IMR-90 (cell line): ENCODE measurements at regions not wholly inside any gene's neighbourhood (a gene's known extent, or its start where the extent isn't known, plus 50 kb on each side); places are given as distances from the start of the nearest gene placed in this dataset.

Experiments used
- ATAC-seq: fragments of 200-7000 bp; cut with Tn5 transposase; 2 replicates; pipeline ENCODE4 v1.9.1; 2020; ENCODE audit warnings: low read depth, mild to moderate bottlenecking, moderate library complexity
- BruUV-seq: library from RNA; stranded (reverse); fragments of 400-500 nt; replicated peaks from 2 replicates; lab custom pipeline; 2021; lab: Mats Ljungman, UMichigan
- CTCF ChIA-PET: fragments of 300-600 bp; formaldehyde crosslinking; extraction: SDS; loops from one replicate; lab custom pipeline; 2021; ENCODE audit warnings: antibody characterized with exemption; lab: Yijun Ruan, JAX
- POLR2A ChIA-PET: fragments of 300-600 bp; sonication (Branson Sonifier 250); formaldehyde crosslinking; loops from one replicate; lab custom pipeline; 2022; ENCODE audit warnings: antibody characterized with exemption; ENCODE audit not compliant: unreplicated experiment; lab: Charles Lee
- DNase-seq: peaks from one replicate; pipeline ENCODE4 v3.0.0; 2013
- H2AFZ ChIP-seq: replicated peaks from 2 replicates; pipeline ENCODE3; 2013; ENCODE audit warnings: low read length, mild to moderate bottlenecking; ENCODE audit not compliant: poor library complexity
- H2AK5ac ChIP-seq: 2 replicates; pipeline ENCODE4 v1.6.1; 2013; ENCODE audit warnings: low read depth, low read length, inconsistent platforms
- H2AK9ac ChIP-seq: replicated peaks from 2 replicates; pipeline ENCODE3; 2013; ENCODE audit warnings: mild to moderate bottlenecking, low read depth, low read length, moderate library complexity; ENCODE audit not compliant: poor library complexity
- H2BK120ac ChIP-seq: 2 replicates; pipeline ENCODE4 v1.6.1; 2013; ENCODE audit warnings: low read depth, low read length, inconsistent platforms
- H2BK15ac ChIP-seq: 3 replicates; pipeline ENCODE4 v1.6.1; 2013; ENCODE audit warnings: low read depth, low read length, inconsistent platforms
- H2BK20ac ChIP-seq: 2 replicates; pipeline ENCODE4 v1.6.1; 2013; ENCODE audit warnings: low read depth, mild to moderate bottlenecking, inconsistent platforms, low read length, moderate library complexity
- H2BK5ac ChIP-seq: 2 replicates; pipeline ENCODE4 v1.6.1; 2013; ENCODE audit warnings: mild to moderate bottlenecking, low read depth, low read length, inconsistent platforms; ENCODE audit not compliant: poor library complexity, severe bottlenecking
- H3K14ac ChIP-seq: replicated peaks from 2 replicates; pipeline ENCODE4 v1.6.1; 2013; ENCODE audit warnings: low read depth, low read length, inconsistent platforms
- H3K18ac ChIP-seq: 2 replicates; pipeline ENCODE4 v1.6.1; 2013; ENCODE audit warnings: low read depth, low read length, control low read depth
- H3K23ac ChIP-seq: 2 replicates; pipeline ENCODE4 v1.6.1; 2013; ENCODE audit warnings: low read depth, low read length, inconsistent platforms
- H3K27ac ChIP-seq: 2 replicates; pipeline ENCODE4 v1.5.1; 2013; ENCODE audit warnings: mild to moderate bottlenecking, control low read depth, low read length; ENCODE audit not compliant: insufficient read depth
- H3K27me3 ChIP-seq: 2 replicates; pipeline ENCODE4 v1.6.1; 2013; ENCODE audit warnings: low read length; ENCODE audit not compliant: control insufficient read depth, insufficient read depth
- H3K36me3 ChIP-seq: 2 replicates; pipeline ENCODE4 v1.6.1; 2013; ENCODE audit warnings: low read length, mixed read lengths; ENCODE audit not compliant: control insufficient read depth, insufficient read depth
- H3K4ac ChIP-seq: 2 replicates; pipeline ENCODE4 v1.6.1; 2013; ENCODE audit warnings: low read depth, low read length, inconsistent platforms
- H3K4me1 ChIP-seq: 2 replicates; pipeline ENCODE4 v1.6.1; 2013; ENCODE audit warnings: low read length, mixed read lengths; ENCODE audit not compliant: control insufficient read depth, insufficient read depth
- H3K4me2 ChIP-seq: 2 replicates; pipeline ENCODE4 v1.6.1; 2013; ENCODE audit warnings: low read depth, mild to moderate bottlenecking, control low read depth, low read length, moderate library complexity
- H3K4me3 ChIP-seq: 2 replicates; pipeline ENCODE4 v1.5.1; 2013; ENCODE audit warnings: low read depth, mild to moderate bottlenecking, control low read depth, low read length, moderate library complexity; ENCODE audit not compliant: insufficient read depth
- H3K56ac ChIP-seq: 2 replicates; pipeline ENCODE4 v1.6.1; 2013; ENCODE audit warnings: low read length, inconsistent platforms; ENCODE audit not compliant: insufficient read depth; ENCODE audit errors: extremely low read depth
- H3K79me1 ChIP-seq, 2 experiments: 2 replicates each; pipeline ENCODE4 v1.6.1; 2013; ENCODE audit warnings: low read length in 2 of 2, inconsistent platforms in 1 of 2, low read depth in 1 of 2
- H3K9ac ChIP-seq: 2 replicates; pipeline ENCODE4 v1.6.1; 2013; ENCODE audit warnings: low read depth, low read length, control low read depth
- H3K9me1 ChIP-seq: 2 replicates; pipeline ENCODE4 v1.6.1; 2013; ENCODE audit warnings: low read length, inconsistent platforms; ENCODE audit not compliant: insufficient read depth
- H3K9me3 ChIP-seq: 2 replicates; pipeline ENCODE4 v1.6.1; 2013; ENCODE audit warnings: low read length; ENCODE audit not compliant: control insufficient read depth, insufficient read depth
- H4K20me1 ChIP-seq: 2 replicates; pipeline ENCODE4 v1.6.1; 2013; ENCODE audit warnings: low read length, inconsistent platforms; ENCODE audit not compliant: insufficient read depth
- H4K5ac ChIP-seq: 2 replicates; pipeline ENCODE4 v1.6.1; 2013; ENCODE audit warnings: mild to moderate bottlenecking, low read depth, low read length, control low read depth
- H4K8ac ChIP-seq, 2 experiments: 2 replicates each; pipeline ENCODE4 v1.6.1; 2013; ENCODE audit warnings: low read depth in 2 of 2, low read length in 2 of 2, control low read depth in 1 of 2, inconsistent platforms in 1 of 2
- H4K91ac ChIP-seq: 2 replicates; pipeline ENCODE4 v1.6.1; 2013; ENCODE audit warnings: low read depth, low read length, inconsistent platforms; ENCODE audit not compliant: insufficient read depth
- CHD1 ChIP-seq: IDR thresholded peaks from 2 replicates; pipeline ENCODE4 v1.6.1; 2012; ENCODE audit warnings: low read depth, low read length, improper control_type of control experiment
- MAFK ChIP-seq: IDR thresholded peaks from 2 replicates; pipeline ENCODE4 v1.6.1; 2012; ENCODE audit warnings: low read depth, low read length, improper control_type of control experiment
- MAZ ChIP-seq: IDR thresholded peaks from 2 replicates; pipeline ENCODE4 v1.6.1; 2012; ENCODE audit warnings: low read depth, mild to moderate bottlenecking, low read length, improper control_type of control experiment, moderate library complexity, borderline replicate concordance
- MXI1 ChIP-seq: IDR thresholded peaks from 2 replicates; pipeline ENCODE4 v1.6.1; 2012; ENCODE audit warnings: low read depth, mild to moderate bottlenecking, low read length, moderate library complexity, borderline replicate concordance
- RAD21 ChIP-seq: IDR thresholded peaks from 2 replicates; pipeline ENCODE4 v1.6.1; 2012; ENCODE audit warnings: low read length, improper control_type of control experiment
- RFX5 ChIP-seq: IDR thresholded peaks from 2 replicates; pipeline ENCODE4 v1.8.0; 2012; ENCODE audit warnings: low read depth, mild to moderate bottlenecking, low read length, moderate library complexity
- WGBS, 2 experiments: methylation state at CpG; one replicate each; pipeline versions ENCODE4 v1.1.5 to v1.1.7; 2013; ENCODE audit warnings: missing lambda C conversion rate in 2 of 2; ENCODE audit not compliant: insufficient read length in 1 of 2; ENCODE audit errors: extremely low coverage in 2 of 2; 5-methylcytosine and 5-hydroxymethylcytosine counted together
- dilution Hi-C: fragments of 300-500 bp; cut with HindIII; formaldehyde crosslinking; loops from one replicate; pipeline ENCODE4 v1.14.3; 2018; ENCODE audit warnings: low sequenced_read_pairs; ENCODE audit not compliant: unreplicated experiment
- in situ Hi-C: fragments of 300-500 bp; cut with MboI; formaldehyde crosslinking; loops from 3 replicates; pipeline ENCODE4 v1.14.3; 2019; ENCODE audit warnings: low sequenced_read_pairs, inconsistent platforms, mixed read lengths
- intact Hi-C: fragments of 100-400 bp; cut with micrococcal nuclease; formaldehyde crosslinking; loops from 2 replicates; pipeline ENCODE4 v1.10.0; 2022
- TF ChIP-seq, protein P1 (sequence below): fragments of 150-350 bp; IDR thresholded peaks from 2 replicates; pipeline ENCODE4 v1.6.1; 2017; ENCODE audit warnings: mild to moderate bottlenecking, antibody characterized with exemption, low read length, low read depth

DNA sequence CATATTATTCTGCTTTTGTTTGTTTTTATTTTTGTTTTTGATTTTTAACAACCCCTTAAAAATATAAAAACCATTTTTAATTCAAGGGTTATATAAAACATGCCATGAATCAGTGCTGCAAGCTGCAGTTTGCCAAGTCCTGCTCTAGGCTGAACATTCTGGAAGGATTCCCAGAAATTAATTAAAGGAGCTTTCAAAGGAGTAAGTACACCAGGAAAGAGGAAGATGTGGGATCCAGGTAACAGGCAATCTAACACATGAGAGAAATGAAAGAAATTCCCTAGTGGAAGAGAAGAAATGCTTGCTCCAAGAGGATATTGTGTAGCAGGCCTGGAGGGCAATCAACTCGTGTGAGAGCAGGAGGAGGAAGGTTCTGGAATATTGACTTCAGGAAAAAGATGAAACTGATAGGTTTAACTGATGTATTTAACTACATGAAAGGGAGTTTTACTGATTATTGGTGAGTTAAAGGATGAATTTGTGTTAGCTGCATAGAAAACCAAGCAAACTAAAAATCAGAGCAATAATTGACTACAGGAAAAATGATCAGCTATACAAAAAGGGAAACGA lies 146.0 kb upstream of the PHACTR1 start:
- Histone ChIP-seq H2BK20ac (no peak overlapping the region), H3K4me1 (peaks cover 5% of the 10 kb centered on the region; the same call in 1 of the 2 replicates), H2AK9ac (no peak overlapping the region), H3K4me3 (no peak overlapping the region), H3K56ac (no peak overlapping the region), H3K4ac (no peak overlapping the region), H2AFZ (no peak overlapping the region), H2AK5ac (no peak overlapping the region), H3K9me3 (no peaks in the 10 kb centered on the region), H3K79me1 (no peaks in the 10 kb centered on the region), H4K5ac (no peak overlapping the region), H4K91ac (no peak overlapping the region), H3K36me3 (no peaks in the 10 kb centered on the region), H2BK15ac (no peak overlapping the region), H3K4me2 (no peak overlapping the region), H3K9ac (no peak overlapping the region), H4K20me1 (no peaks in the 10 kb centered on the region), H4K8ac (no peak overlapping the region), H3K27me3 (no peaks in the 10 kb centered on the region), H2BK120ac (no peak overlapping the region), H3K23ac (no peak overlapping the region), H3K14ac (no peak overlapping the region), H2BK5ac (no peak overlapping the region), H3K9me1 (0 out of 2 replicates have a peak, but pooled peaks cover 3% of the 10 kb centered on the region), H3K27ac (no peak overlapping the region), H3K18ac (no peak overlapping the region)
- TF ChIP-seq MAFK = no peak
- no peak for TF ChIP-seq MAZ
- no peak for TF ChIP-seq MXI1
- no peak for TF ChIP-seq RAD21
- TF ChIP-seq, protein P1, sequence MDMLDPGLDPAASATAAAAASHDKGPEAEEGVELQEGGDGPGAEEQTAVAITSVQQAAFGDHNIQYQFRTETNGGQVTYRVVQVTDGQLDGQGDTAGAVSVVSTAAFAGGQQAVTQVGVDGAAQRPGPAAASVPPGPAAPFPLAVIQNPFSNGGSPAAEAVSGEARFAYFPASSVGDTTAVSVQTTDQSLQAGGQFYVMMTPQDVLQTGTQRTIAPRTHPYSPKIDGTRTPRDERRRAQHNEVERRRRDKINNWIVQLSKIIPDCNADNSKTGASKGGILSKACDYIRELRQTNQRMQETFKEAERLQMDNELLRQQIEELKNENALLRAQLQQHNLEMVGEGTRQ = no peak
- TF ChIP-seq RFX5 = no peak
- no peak for TF ChIP-seq CHD1
- intact Hi-C loops = no loop called here
- ATAC-seq (peak; percentile 46; the same call in 1 of the 2 replicates), DNase-seq (peak; percentile 59)
- no TSS peak for BruUV-seq
- no CpG with 5 or more reads among the region's 2 CpGs for WGBS, 2 experiments
- in situ Hi-C loops = no loop called here
- ChIA-PET CTCF (no interaction called here), POLR2A (no interaction called here)
- dilution Hi-C loops = no loop called here
